T-helper 2 cell (primary cell): ENCODE measurements at regions not wholly inside any gene's neighbourhood (a gene's known extent, or its start where the extent isn't known, plus 50 kb on each side); places are given as distances from the start of the nearest gene placed in this dataset.

Experiments
- DNase-seq, 5 experiments: peaks; one replicate each; pipeline versions ENCODE4 v3.0.0 to v3.0.0-alpha.2; 2012 to 2022

- no peak for DNase-seq
These were observed 1091.2 kb upstream of the PIK3C3 start for GRCh38 chr18:40863801-40864200.

- no peak for DNase-seq
These were observed 1094.8 kb upstream of the PIK3C3 start for GRCh38 chr18:40860189-40860588.

GRCh38 chr18:40855661-40856060, 1099.4 kb upstream of the PIK3C3 start:
- no peak for DNase-seq

- DNase-seq: no peak
These were observed 1102.6 kb upstream of the PIK3C3 start for GRCh38 chr18:40852406-40852805.

GRCh38 chr18:40851014-40851429, 1104.0 kb upstream of the PIK3C3 start:
- DNase-seq: no peak

GRCh38 chr18:40849886-40850285, 1105.1 kb upstream of the PIK3C3 start:
- DNase-seq: no peak

GRCh38 chr18:40841467-40841866, 1113.6 kb upstream of the PIK3C3 start:
- DNase-seq: no peak

- DNase-seq: no peak
These were observed 1114.0 kb upstream of the PIK3C3 start for GRCh38 chr18:40841063-40841462.

- no peak for DNase-seq
These were observed 1122.7 kb upstream of the PIK3C3 start for GRCh38 chr18:40832362-40832761.

GRCh38 chr18:40824291-40824690, 1130.7 kb upstream of the PIK3C3 start:
- DNase-seq: no peak

- DNase-seq: no peak
These were observed 1133.3 kb upstream of the PIK3C3 start for GRCh38 chr18:40821596-40822243.

- no peak for DNase-seq
These were observed 1142.0 kb upstream of the PIK3C3 start for GRCh38 chr18:40812981-40813515.

GRCh38 chr18:40810372-40810771, 1144.7 kb upstream of the PIK3C3 start:
- no peak for DNase-seq

GRCh38 chr18:40789286-40789685, 1165.7 kb upstream of the PIK3C3 start:
- DNase-seq: no peak

GRCh38 chr18:40782453-40783130, 1172.4 kb upstream of the PIK3C3 start:
- DNase-seq: no peak

- DNase-seq: no peak
These were observed 1185.2 kb upstream of the PIK3C3 start for GRCh38 chr18:40769786-40770185.

GRCh38 chr18:40760251-40760650, 1194.8 kb upstream of the PIK3C3 start:
- no peak for DNase-seq

- no peak for DNase-seq
These were observed 1200.6 kb upstream of the PIK3C3 start for GRCh38 chr18:40754477-40754876.

- no peak for DNase-seq
These were observed 1202.7 kb upstream of the PIK3C3 start for GRCh38 chr18:40752316-40752715.

GRCh38 chr18:40751186-40751585, 1203.8 kb upstream of the PIK3C3 start:
- DNase-seq: no peak

- no peak for DNase-seq
These were observed 1216.0 kb upstream of the PIK3C3 start for GRCh38 chr18:40739029-40739428.

- no peak for DNase-seq
These were observed 1216.6 kb upstream of the PIK3C3 start for GRCh38 chr18:40738321-40738880.

GRCh38 chr18:40708726-40709125, 1246.3 kb upstream of the PIK3C3 start:
- DNase-seq: no peak

- DNase-seq: no peak
These were observed 1247.2 kb upstream of the PIK3C3 start for GRCh38 chr18:40707797-40708196.
